Fibroblast of lung (primary cell): ENCODE measurements at regions not wholly inside any gene's neighbourhood (a gene's known extent, or its start where the extent isn't known, plus 50 kb on each side); places are given as distances from the start of the nearest gene placed in this dataset.

ENCODE experiments used
- DNase-seq, 2 donors: peaks; one replicate each; pipeline versions ENCODE4 v3.0.0 to v3.0.0-alpha.2; 2010; ENCODE audit warnings: low read depth in 2 of 2
- H2AFZ ChIP-seq: 2 replicates; pipeline ENCODE4 v1.5.1; 2012; ENCODE audit warnings: low read length, control low read depth, inconsistent platforms
- H3K27ac ChIP-seq: 2 replicates; pipeline ENCODE4 v1.5.1; 2011; ENCODE audit warnings: low read length, control low read depth; ENCODE audit not compliant: insufficient read depth
- H3K27me3 ChIP-seq: 2 replicates; pipeline ENCODE4 v1.5.1; 2011; ENCODE audit warnings: mild to moderate bottlenecking, low read length; ENCODE audit not compliant: control insufficient read depth, insufficient read depth
- H3K36me3 ChIP-seq: 2 replicates; pipeline ENCODE4 v1.5.1; 2011; ENCODE audit warnings: low read length; ENCODE audit not compliant: control insufficient read depth, insufficient read depth
- H3K4me1 ChIP-seq: 2 replicates; pipeline ENCODE4 v1.5.1; 2011; ENCODE audit warnings: low read length; ENCODE audit not compliant: control insufficient read depth, insufficient read depth; ENCODE audit errors: extremely low read depth
- H3K4me2 ChIP-seq: 2 replicates; pipeline ENCODE4 v1.5.1; 2011; ENCODE audit warnings: low read length, control low read depth; ENCODE audit not compliant: insufficient read depth; ENCODE audit errors: extremely low read depth
- H3K4me3 ChIP-seq, 4 experiments: fragments of 200-600 bp in 1 of 4; sonication (generic) in 1 of 4; replicated peaks in 1 of 4; 2 replicates each; pipeline ENCODE4 v1.5.1; 2011 to 2016; ENCODE audit warnings: low read length in 4 of 4, low read depth in 3 of 4, mild to moderate bottlenecking in 3 of 4, control low read depth in 2 of 4, inconsistent platforms in 1 of 4, mixed read lengths in 1 of 4; ENCODE audit not compliant: insufficient read depth in 1 of 4; ENCODE audit errors: control extremely low read depth in 1 of 4
- H3K79me2 ChIP-seq: 2 replicates; pipeline ENCODE4 v1.5.1; 2012; ENCODE audit warnings: mild to moderate bottlenecking, low read length, inconsistent platforms; ENCODE audit not compliant: control insufficient read depth, insufficient read depth
- H3K9ac ChIP-seq: 2 replicates; pipeline ENCODE4 v1.5.1; 2011; ENCODE audit warnings: mild to moderate bottlenecking, low read length, control low read depth; ENCODE audit not compliant: insufficient read depth
- H3K9me3 ChIP-seq: 2 replicates; pipeline ENCODE4 v1.5.1; 2012; ENCODE audit warnings: low read depth, low read length; ENCODE audit not compliant: control insufficient read depth, insufficient read depth
- H4K20me1 ChIP-seq: 2 replicates; pipeline ENCODE4 v1.5.1; 2011; ENCODE audit warnings: low read length; ENCODE audit not compliant: control insufficient read depth, insufficient read depth; ENCODE audit errors: extremely low read depth
- CTCF ChIP-seq, 2 donors: IDR thresholded peaks in 1 of 2; conservative IDR thresholded peaks in 1 of 2; 1 replicate in 1 of 2; 2 replicates in 1 of 2; pipeline ENCODE4 v1.5.1; 2011 to 2012; ENCODE audit warnings: low read length in 2 of 2, control low read depth in 1 of 2, inconsistent platforms in 1 of 2, low read depth in 1 of 2, mild to moderate bottlenecking in 1 of 2
- EZH2 ChIP-seq: IDR thresholded peaks from 2 replicates; pipeline ENCODE4 v1.5.1; 2012; ENCODE audit warnings: low read length, control low read depth, mild to moderate bottlenecking; ENCODE audit errors: missing control alignments

- no peaks in the 10 kb centered on the region for H3K79me2 ChIP-seq
- H3K9ac ChIP-seq, result no peak overlapping the region
- no peak for TF ChIP-seq CTCF (conservative IDR thresholded peaks at IDR 0.05 in 1 of 2, IDR thresholded peaks at IDR 0.05 in 1 of 2; ENCODE audit: low read depth in 1 of 2, low read length in 2 of 2)
- TF ChIP-seq EZH2, result no peak
- no peak overlapping the region for H3K4me3 ChIP-seq
- H3K36me3 ChIP-seq, result no peaks in the 10 kb centered on the region
- DNase-seq, result peak; percentile 22 to 48
- no peak overlapping the region for H2AFZ ChIP-seq
- H3K27ac ChIP-seq, result no peak overlapping the region
- no peaks in the 10 kb centered on the region for H3K9me3 ChIP-seq
- no peaks in the 10 kb centered on the region for H3K4me1 ChIP-seq
- no peak overlapping the region for H3K4me2 ChIP-seq
- H4K20me1 ChIP-seq, result no peaks in the 10 kb centered on the region
- no peaks in the 10 kb centered on the region for H3K27me3 ChIP-seq
Observed at GRCh38 chr13:47415048-47415447, 518.2 kb upstream of the HTR2A start.

- Histone ChIP-seq H3K79me2 (no peaks in the 10 kb centered on the region), H3K9me3 (no peaks in the 10 kb centered on the region), H3K4me2 (no peak overlapping the region), H3K27me3 (no peaks in the 10 kb centered on the region), H3K36me3 (no peaks in the 10 kb centered on the region), H2AFZ (no peak overlapping the region), H3K9ac (no peak overlapping the region), H3K27ac (no peak overlapping the region), H3K4me3 (no peak overlapping the region), H3K4me1 (no peaks in the 10 kb centered on the region), H4K20me1 (no peaks in the 10 kb centered on the region)
- DNase-seq, result no peak
- no peak for TF ChIP-seq EZH2
- TF ChIP-seq CTCF (conservative IDR thresholded peaks at IDR 0.05 in 1 of 2, IDR thresholded peaks at IDR 0.05 in 1 of 2; ENCODE audit: low read depth in 1 of 2, low read length in 2 of 2), result no peak
Observed at GRCh38 chr13:47413526-47413925, 516.7 kb upstream of the HTR2A start.

GRCh38 chr13:47413112-47413511, 516.3 kb upstream of the HTR2A start:
- H3K4me3 ChIP-seq, result no peak overlapping the region
- no peaks in the 10 kb centered on the region for H3K36me3 ChIP-seq
- no peak overlapping the region for H2AFZ ChIP-seq
- H3K79me2 ChIP-seq, result no peaks in the 10 kb centered on the region
- no peak overlapping the region for H3K9ac ChIP-seq
- H4K20me1 ChIP-seq, result no peaks in the 10 kb centered on the region
- no peaks in the 10 kb centered on the region for H3K4me1 ChIP-seq
- H3K9me3 ChIP-seq, result no peaks in the 10 kb centered on the region
- H3K27ac ChIP-seq, result no peak overlapping the region
- peak; percentile 19 to 26 for DNase-seq
- no peak overlapping the region for H3K4me2 ChIP-seq
- TF ChIP-seq CTCF (conservative IDR thresholded peaks at IDR 0.05 in 1 of 2, IDR thresholded peaks at IDR 0.05 in 1 of 2; ENCODE audit: low read depth in 1 of 2, low read length in 2 of 2) (no peak), EZH2 (no peak)
- H3K27me3 ChIP-seq, result no peaks in the 10 kb centered on the region
